Muscle layer of duodenum (tissue), 2 donors: ENCODE measurements at regions not wholly inside any gene's neighbourhood (a gene's known extent, or its start where the extent isn't known, plus 50 kb on each side); places are given as distances from the start of the nearest gene placed in this dataset.

Experiments
- H3K27ac ChIP-seq: one replicate; pipeline ENCODE4 v1.7.0; 2013; ENCODE audit warnings: mild to moderate bottlenecking, low read length
- H3K27me3 ChIP-seq: one replicate; pipeline ENCODE4 v1.7.0; 2013; ENCODE audit warnings: low read depth, mild to moderate bottlenecking, control low read depth, low read length
- H3K36me3 ChIP-seq, 2 donors: one replicate each; pipeline ENCODE4 v1.7.0; 2013; ENCODE audit warnings: low read length in 2 of 2, control low read depth in 1 of 2, mild to moderate bottlenecking in 1 of 2; ENCODE audit not compliant: insufficient read depth in 2 of 2, control insufficient read depth in 1 of 2
- H3K4me1 ChIP-seq, 2 donors: one replicate each; pipeline ENCODE4 v1.7.0; 2013; ENCODE audit warnings: low read length in 2 of 2, mild to moderate bottlenecking in 2 of 2, control low read depth in 1 of 2, moderate library complexity in 1 of 2; ENCODE audit not compliant: insufficient read depth in 2 of 2, control insufficient read depth in 1 of 2
- H3K4me3 ChIP-seq, 2 donors: one replicate each; pipeline ENCODE4 v1.7.0; 2013; ENCODE audit warnings: low read length in 2 of 2, low read depth in 1 of 2, mild to moderate bottlenecking in 1 of 2
- H3K9me3 ChIP-seq, 2 donors: one replicate each; pipeline ENCODE4 v1.7.0; 2013; ENCODE audit warnings: low read length in 2 of 2, control low read depth in 1 of 2, mild to moderate bottlenecking in 1 of 2; ENCODE audit not compliant: control insufficient read depth in 1 of 2
- donor health status: healthy.

DNA sequence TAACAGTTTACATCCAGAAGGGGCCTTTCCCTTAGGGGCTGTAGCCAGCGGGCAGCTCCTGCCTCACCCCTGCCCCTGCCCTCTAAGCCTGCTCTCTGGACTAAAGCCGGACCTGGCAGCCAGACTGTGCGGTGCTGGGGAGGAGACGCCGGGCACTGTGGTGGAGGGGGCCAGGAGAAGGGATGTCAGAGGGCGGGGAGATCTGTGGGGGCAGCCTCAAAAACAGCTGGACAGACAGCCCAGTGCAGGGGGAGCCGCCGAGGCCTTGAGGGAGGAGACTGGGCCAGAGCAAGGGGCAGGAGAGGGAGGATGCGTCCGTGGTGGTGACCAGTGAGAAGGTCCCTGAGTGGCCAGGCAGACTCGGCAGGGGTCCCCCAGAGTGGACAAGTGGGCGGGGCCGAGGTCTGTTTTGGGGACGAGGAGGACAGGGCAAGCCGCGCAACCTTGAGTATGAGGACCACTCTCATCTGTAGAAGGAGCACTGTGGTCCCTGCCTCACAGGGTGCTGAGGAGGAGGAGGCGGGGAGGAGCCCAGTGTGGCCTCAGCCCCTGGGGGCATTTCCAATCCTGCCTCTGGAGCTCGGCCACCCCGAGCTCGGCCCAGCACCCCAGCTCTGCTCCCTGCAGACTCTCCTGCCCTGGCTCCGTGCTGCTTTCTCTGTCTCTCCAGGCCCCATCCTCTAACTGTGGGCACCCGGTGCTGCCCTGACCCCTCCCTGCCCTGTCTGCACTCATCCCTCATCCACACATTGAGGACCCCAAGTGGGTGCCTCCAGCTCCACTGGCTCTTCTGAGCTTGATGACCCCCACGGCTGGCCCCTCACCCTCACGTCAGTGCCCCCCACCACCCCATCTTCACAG is 59.2 kb upstream of the NKX1-1 start:
- H3K27me3 ChIP-seq, result peaks cover 7% of the 10 kb centered on the region
- no peaks in the 10 kb centered on the region for H3K36me3 ChIP-seq
- no peak overlapping the region for H3K27ac ChIP-seq
- no peak overlapping the region for H3K4me3 ChIP-seq
- H3K9me3 ChIP-seq, result no peaks in the 10 kb centered on the region
- H3K4me1 ChIP-seq, result no peaks in the 10 kb centered on the region

DNA sequence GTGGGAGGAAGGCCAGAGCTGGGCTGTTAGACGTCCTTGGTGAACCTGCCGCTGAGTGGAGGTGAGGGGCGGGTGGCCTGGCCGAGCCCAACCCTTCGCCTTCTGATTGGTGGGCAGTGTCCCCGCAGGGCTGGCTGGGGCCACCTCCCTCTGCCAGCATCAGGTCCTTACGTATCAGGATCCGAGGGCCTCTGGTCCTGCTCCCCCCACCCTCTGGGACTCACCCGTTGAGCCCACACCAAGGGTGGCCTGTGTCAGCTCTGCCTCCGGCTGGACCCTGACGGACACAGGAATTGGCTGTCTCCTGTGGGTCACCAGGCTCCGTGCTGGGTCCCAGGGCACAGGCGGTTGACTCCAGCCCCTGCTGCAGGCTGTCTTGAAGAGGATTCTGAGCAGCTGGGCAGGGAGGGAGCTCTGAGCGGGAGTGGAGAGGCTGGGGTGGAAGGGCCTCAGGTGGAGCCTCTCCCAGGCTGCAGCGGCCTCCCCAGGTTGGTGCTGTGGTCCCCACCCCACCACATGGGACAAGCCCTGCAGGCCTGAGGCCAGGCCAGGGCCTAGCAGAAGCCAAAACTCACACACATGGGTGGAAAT is 58.4 kb upstream of the NKX1-1 start:
- H3K27ac ChIP-seq, result no peak overlapping the region
- no peak overlapping the region for H3K4me3 ChIP-seq
- no peaks in the 10 kb centered on the region for H3K36me3 ChIP-seq
- no peaks in the 10 kb centered on the region for H3K4me1 ChIP-seq
- H3K27me3 ChIP-seq, result peaks cover 7% of the 10 kb centered on the region
- no peaks in the 10 kb centered on the region for H3K9me3 ChIP-seq

DNA sequence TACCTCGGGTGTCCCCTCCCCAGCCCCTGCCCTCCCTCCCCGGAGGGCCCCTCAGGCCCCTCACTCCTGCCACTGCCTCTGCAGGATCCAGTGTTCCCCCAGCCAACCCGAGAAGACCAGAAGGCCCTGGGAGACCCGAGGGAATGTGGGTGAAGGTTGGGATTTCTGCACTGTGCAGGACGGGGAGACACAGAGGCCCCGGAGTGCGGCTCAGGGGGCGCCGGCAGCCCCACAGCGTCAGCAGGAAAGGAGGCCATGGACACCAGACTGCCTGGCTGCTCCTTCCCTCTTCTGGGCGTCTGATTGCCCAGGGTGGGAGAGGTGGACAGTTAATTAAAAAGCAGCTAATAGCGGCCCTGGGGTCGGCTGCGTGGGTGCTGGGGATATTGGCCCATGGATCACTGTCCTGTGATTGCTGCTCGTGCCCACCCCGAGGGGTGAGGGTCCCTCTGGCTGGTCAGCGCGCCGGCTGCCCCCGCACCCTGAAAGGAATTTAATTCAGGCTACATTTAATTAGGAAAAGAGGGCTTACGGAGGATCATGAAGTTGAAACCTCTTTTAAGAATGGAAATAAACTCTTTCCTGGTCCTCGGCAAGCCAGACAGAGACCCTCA is 57.8 kb upstream of the NKX1-1 start:
- Histone ChIP-seq H3K4me3 (no peak overlapping the region), H3K27ac (no peak overlapping the region)

DNA sequence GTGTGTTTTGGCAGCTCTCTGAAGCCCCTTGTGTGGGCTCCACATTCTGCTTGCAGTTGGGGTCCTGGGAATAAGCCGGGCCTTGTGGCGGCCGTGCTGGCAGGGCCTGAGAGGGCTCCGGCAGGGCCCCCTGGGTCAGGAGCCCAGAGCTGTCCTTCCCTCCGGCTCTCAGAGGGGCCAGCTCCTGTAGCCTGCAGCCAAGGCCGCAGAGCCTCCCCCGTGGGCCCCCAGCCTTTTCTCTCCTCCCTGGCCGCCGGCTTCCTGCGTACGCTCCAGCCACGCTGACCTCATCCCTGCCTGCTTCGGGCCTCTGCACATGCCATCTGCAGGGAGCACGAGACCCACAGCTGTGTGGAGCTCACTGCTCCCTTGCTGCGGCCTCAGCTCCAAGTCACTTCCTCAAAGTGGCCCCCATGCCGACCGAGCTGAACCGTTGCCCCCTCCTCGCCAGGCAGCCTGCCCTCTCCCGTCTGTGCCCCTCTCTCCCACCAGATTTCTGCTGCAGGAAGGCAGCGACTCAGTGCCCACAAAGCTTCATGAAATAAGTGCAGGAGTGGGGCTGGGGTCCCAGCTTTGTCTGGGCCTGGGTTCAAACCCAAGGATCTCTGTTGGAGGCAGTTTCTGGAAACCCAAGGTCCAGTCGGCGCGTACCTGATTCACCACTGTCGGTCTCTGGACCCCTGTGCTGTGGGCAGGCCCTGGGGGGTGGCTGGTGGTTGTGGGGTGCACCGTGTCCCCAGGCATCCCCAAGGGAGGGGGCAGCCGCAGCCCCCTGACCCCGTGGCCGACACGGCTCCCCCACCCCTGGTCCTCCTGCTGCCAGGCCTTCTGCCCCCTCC is 57.1 kb upstream of the NKX1-1 start:
- Histone ChIP-seq H3K27me3 (peaks cover 17% of the 10 kb centered on the region), H3K9me3 (no peaks in the 10 kb centered on the region)

More for the DNA sequence above, 57.8 kb upstream of the NKX1-1 start:
- Histone ChIP-seq H3K27me3 (peaks cover 10% of the 10 kb centered on the region), H3K9me3 (no peaks in the 10 kb centered on the region), H3K4me1 (no peaks in the 10 kb centered on the region), H3K36me3 (no peaks in the 10 kb centered on the region)

DNA sequence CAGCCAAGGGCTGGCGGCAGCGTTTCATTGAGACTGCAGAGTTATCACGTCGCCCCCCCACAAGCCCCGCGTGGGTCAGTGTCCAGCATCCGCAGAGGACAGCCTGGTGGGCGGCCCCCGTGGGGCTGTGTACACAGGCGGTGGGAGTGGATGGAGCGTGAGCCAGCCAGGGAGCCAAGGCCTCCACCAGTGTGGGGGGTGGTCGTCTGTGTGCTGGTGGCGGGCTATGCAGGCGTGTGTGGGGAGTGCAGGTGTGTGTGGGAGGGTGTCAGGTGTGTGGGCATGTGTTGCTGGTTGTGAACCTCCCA is 56.5 kb upstream of the NKX1-1 start:
- no peaks in the 10 kb centered on the region for H3K4me1 ChIP-seq
- H3K9me3 ChIP-seq, result no peaks in the 10 kb centered on the region
- H3K27me3 ChIP-seq, result peaks cover 19% of the 10 kb centered on the region
- H3K27ac ChIP-seq, result no peak overlapping the region
- H3K4me3 ChIP-seq, result no peak overlapping the region
- no peaks in the 10 kb centered on the region for H3K36me3 ChIP-seq

More for the DNA sequence above, 57.1 kb upstream of the NKX1-1 start:
- Histone ChIP-seq H3K4me1 (no peaks in the 10 kb centered on the region), H3K36me3 (no peaks in the 10 kb centered on the region), H3K27ac (no peak overlapping the region), H3K4me3 (no peak overlapping the region)

DNA sequence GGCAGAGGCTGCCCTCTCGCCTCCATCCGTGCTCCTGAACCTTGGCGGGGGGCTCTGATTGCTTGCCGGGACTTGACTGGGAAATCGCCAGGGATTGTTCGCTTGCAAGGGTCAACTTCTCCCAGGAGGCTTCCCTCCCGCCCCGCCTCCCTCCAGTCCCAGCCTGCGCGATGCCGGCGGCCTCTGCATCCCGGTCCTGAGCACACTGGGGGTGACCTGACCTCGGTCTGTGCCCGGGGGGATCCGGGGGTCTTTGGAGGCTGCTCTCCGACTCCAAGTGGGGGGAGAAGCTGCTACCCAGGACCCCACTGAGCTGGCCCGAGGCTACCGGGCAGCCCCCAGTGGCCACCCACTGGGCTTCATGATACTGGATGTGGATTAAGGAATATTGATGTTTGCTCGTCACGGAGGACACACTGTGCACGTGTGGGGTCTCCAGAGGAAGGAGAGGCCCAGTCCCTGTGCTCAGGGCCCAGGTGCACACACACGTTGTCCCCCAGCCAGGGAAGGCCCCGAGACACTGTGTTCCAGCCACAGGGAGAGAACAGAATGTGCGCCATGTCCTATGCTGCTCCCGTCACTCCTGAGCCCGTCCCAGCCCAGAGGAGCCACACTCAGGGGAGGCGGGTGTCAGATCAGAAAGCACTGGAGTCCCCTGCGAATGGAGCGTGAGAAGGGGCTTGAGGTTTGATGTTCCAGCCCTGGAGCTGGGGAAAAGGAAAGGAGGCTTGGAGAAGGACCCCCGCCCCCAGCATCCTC is 55.9 kb upstream of the NKX1-1 start:
- Histone ChIP-seq H3K27ac (no peak overlapping the region), H3K9me3 (no peaks in the 10 kb centered on the region), H3K36me3 (no peaks in the 10 kb centered on the region), H3K4me3 (no peak overlapping the region), H3K4me1 (no peaks in the 10 kb centered on the region), H3K27me3 (peaks cover 19% of the 10 kb centered on the region)

DNA sequence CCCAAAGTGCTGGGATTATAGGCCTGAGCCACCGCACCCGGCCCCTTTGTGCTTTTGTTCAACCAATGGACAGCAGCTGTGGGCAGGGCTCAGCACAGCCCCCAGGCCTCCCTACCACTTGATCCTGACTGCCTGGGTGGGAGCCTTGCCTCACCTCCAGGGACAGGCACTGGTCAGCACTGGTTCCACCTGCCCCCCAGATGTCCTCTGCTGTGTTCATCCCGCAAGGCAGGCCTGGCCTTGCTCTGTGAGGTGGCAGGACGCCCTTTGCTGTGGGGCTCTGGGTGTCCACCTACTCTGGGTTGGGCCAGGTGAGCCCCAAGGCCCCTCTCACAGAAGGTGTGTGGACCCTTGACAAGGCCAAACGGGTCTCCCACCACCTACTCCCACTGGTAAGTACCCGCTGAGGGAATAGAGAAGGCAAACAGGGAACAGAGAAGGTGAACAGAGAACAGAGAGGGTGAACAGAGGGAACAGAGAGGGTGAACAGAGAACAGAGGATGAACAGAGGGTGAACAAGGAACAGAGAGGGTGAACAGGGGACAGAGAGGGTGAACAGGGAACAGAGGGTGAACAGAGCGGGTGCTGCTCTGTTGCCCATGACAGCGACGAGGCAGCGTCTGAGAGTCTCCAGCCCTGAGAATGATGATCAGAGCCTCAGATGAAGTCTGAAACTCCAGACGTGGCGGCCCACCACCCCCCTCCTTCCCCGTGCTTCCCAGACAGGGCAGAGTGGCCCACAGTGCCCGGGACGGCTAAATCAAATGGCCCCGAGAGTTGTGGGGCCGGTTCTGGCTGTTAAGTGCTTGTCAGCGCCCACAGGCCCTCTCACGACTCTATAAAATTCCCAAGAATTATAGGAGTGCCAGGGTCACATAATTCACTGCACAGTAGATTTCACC is 55.0 kb upstream of the NKX1-1 start:
- Histone ChIP-seq H3K9me3 (no peaks in the 10 kb centered on the region), H3K27me3 (peaks cover 19% of the 10 kb centered on the region), H3K4me1 (no peaks in the 10 kb centered on the region), H3K27ac (no peak overlapping the region), H3K36me3 (no peaks in the 10 kb centered on the region), H3K4me3 (no peak overlapping the region)

GRCh38 chr4:1459722-1460511 is 53.7 kb upstream of the NKX1-1 start:
- H3K36me3 ChIP-seq, result no peaks in the 10 kb centered on the region
- no peak overlapping the region for H3K27ac ChIP-seq
- H3K4me1 ChIP-seq, result no peaks in the 10 kb centered on the region
- H3K27me3 ChIP-seq, result peaks cover 19% of the 10 kb centered on the region
- H3K9me3 ChIP-seq, result no peaks in the 10 kb centered on the region
- no peak overlapping the region for H3K4me3 ChIP-seq

DNA sequence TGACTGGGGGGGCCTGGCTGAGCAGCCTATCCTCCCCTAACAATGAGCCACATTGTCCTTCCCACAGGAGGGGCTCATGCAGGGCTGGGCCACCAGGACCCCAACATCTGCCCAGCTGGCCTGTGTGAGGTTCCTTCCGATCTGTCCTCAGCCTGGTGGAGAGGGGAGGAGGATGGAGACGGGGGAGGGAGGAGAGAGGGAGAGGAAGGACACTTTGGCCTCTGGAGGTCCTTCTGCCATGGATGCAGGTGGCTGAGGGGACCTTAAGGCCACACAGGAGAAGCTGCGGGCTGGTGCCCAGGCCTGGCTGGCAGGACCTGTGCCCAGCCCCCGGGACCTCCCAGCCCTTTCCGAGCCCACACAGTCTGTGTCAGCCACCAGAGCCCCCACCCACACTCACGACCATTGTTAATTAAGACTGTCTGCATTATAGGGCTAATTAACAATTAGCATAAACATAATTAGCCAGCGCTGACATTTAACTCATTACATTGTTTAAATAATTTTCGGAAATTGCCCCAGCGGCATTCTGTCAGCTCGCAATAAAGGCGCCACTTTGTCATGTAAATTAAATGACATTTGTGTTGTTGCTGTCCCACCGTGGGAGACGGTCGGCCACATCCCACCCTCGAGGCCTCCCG is 53.0 kb upstream of the NKX1-1 start:
- Histone ChIP-seq H3K9me3 (no peaks in the 10 kb centered on the region), H3K27me3 (peaks cover 19% of the 10 kb centered on the region), H3K36me3 (no peaks in the 10 kb centered on the region), H3K4me1 (no peaks in the 10 kb centered on the region), H3K27ac (no peak overlapping the region), H3K4me3 (no peak overlapping the region)
